ENCODE measurements at regions not wholly inside any gene's neighbourhood (a gene's known extent, or its start where the extent isn't known, plus 50 kb on each side); places are given as distances from the start of the nearest gene placed in this dataset.

DNA sequence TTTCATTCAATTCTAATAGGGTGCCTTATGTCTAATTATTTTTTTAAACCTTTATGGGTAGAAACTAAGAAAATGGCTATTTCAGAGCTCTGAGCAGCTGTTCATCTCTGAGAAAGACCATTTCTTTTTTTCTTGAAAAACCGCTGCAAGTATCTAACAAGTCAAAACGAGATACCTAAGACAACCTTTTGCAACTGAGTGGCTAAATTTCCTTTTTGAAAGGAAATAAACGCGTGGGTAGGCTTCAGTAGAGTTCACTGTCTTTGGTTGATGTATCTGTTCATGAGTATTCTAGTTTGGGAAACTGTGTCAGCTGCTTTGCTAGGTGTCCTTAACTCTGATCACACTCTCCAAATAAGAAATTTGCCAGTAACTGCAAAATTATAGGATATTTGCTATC, 104.3 kb upstream of the LINC00305 start:
- no peak overlapping the region for H3K4me3 ChIP-seq (ENCODE audit: low read depth, low read length)
- WGBS: 90% methylated on average over 4 of the region's 4 CpGs
- H3K27ac ChIP-seq (ENCODE audit: low read depth): no peak overlapping the region
- H3K4me1 ChIP-seq (ENCODE audit: insufficient read depth): no peaks in the 10 kb centered on the region
- no peaks in the 10 kb centered on the region for H3K36me3 ChIP-seq (ENCODE audit: insufficient read depth)
- no peak for DNase-seq (ENCODE audit: extremely low spot score)

DNA sequence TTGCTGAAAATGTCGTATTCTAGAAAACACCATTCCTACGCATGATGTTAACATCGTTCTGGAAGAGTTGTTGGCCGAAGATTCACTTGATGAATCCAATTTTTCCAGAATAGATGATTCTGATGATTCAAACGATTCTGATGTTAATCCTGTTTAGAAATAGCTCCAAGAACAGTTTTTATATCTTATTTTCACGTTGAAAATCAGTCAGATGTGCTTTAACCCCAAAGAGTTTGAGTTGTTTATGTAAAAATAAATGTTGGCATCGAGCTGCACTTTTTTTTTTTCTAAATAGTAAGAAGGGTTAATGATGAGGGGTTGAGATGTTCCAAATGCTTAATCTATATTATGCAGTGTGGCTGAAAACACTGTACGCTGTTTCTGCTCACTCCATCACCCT, 99.9 kb upstream of the LINC00305 start:
- no peak for DNase-seq (ENCODE audit: extremely low spot score)
- H3K27ac ChIP-seq (ENCODE audit: low read depth): no peak overlapping the region
- 68% methylated on average over 8 of the region's 8 CpGs for WGBS
- no peak overlapping the region for H3K4me3 ChIP-seq (ENCODE audit: low read depth, low read length)
- no peaks in the 10 kb centered on the region for H3K36me3 ChIP-seq (ENCODE audit: insufficient read depth)
- no peaks in the 10 kb centered on the region for H3K4me1 ChIP-seq (ENCODE audit: insufficient read depth)

DNA sequence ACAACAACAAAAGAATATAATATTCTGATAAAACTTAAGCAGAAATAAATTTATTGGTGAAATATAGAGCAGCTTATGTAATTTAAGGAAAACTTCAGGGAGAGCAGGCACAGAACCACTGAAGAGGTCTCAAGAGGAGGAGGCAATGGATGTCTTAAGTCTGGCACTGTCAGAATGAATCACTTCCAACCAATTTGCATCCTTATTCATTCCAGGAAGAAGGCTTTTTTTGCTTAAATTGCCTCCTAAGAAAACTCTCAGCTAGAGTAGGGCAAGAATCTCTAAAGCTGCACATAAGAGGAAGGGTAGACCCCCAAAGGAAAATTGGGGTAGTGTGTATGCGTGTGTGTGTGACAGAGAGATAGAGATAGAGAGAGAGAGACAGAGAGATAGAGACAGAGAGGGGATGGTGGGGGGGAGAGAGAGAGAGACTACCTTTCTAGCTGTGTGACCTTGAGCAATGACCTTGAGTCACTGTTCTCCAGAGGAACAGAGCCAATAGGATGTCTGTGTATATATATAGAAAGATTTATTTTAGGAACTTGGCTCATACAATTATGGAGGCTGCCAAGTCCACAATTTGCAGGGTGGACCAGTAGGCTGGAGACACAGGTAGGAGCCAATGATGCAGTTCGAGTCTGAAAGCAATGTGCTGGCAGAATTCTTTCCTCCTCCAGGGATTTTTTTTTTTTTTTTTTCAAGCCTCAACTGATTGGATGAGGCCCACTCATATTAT, 96.4 kb upstream of the LINC00305 start:
- Histone ChIP-seq H3K4me3 (ENCODE audit: low read depth, low read length) (no peak overlapping the region), H3K36me3 (ENCODE audit: insufficient read depth) (no peaks in the 10 kb centered on the region), H3K4me1 (ENCODE audit: insufficient read depth) (no peaks in the 10 kb centered on the region), H3K27ac (ENCODE audit: low read depth) (no peak overlapping the region)
- no peak for DNase-seq (ENCODE audit: extremely low spot score)
- 58% methylated on average over 2 of the region's 2 CpGs for WGBS

DNA sequence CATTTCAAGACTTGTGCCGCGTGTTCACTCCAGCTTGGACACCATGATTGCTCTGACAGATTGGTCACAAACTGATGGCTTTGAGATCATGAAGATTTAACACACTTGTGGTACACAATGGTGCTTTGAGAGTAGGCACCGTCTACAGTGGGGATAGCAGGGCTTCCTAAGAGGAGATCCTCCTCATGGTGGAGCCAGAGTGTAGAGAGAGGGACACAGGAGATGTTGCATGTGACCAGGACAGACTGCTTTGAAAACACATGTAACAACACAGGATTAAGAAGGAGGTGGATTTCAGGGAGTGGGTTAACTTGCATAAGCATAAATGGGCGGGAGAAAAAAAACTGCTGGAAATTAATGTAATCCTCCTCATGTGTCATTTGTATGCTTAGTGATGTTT, 95.7 kb upstream of the LINC00305 start:
- Histone ChIP-seq H3K4me1 (ENCODE audit: insufficient read depth) (no peaks in the 10 kb centered on the region), H3K4me3 (ENCODE audit: low read depth, low read length) (no peak overlapping the region), H3K36me3 (ENCODE audit: insufficient read depth) (no peaks in the 10 kb centered on the region), H3K27ac (ENCODE audit: low read depth) (no peak overlapping the region)
- DNase-seq (ENCODE audit: extremely low spot score): no peak
- WGBS: 81% methylated on average over 4 of the region's 4 CpGs

DNA sequence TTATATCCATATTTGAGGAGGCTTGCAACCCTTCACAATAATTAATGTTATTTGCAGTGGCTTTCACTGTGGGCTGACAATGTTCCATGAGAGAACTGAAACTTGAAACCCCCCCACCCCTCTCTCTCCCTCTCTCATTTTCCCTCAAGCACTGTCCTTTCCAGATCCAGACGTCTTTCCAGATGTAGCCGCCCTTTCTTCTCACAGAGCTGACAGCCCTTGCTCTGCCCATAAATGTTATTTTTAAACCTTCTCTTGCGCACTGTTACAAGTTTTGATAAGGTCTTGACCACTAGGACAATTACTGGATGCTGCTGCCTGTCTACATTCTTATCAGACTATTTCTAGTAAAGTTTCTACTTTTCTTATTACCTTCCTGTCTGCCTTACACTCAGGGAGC, 91.4 kb upstream of the LINC00305 start:
- H3K36me3 ChIP-seq (ENCODE audit: insufficient read depth): no peaks in the 10 kb centered on the region
- no peak overlapping the region for H3K4me3 ChIP-seq (ENCODE audit: low read depth, low read length)
- H3K4me1 ChIP-seq (ENCODE audit: insufficient read depth): no peaks in the 10 kb centered on the region
- 17% methylated on average over 3 of the region's 3 CpGs for WGBS
- no peak for DNase-seq (ENCODE audit: extremely low spot score)
- H3K27ac ChIP-seq (ENCODE audit: low read depth): no peak overlapping the region

DNA sequence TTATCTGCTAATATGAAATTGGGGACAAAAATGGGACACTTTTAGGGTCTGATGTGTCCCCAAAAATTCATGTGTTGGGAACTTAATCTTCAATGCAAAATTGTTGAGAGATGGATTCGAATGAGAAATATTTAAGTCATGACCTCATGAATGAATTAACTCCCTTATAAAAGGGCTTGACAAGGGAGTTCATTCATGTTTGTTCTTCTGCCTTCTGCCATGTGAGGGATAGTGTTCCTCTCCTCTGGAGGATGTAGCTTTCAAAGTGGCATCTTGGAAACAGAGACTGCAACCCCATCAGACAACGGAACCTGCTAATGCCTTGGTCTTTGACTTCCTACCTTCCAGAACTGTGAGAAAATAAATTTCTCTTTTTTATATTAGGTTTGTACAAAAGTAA, 89.2 kb upstream of the LINC00305 start:
- Histone ChIP-seq H3K36me3 (ENCODE audit: insufficient read depth) (no peaks in the 10 kb centered on the region), H3K4me1 (ENCODE audit: insufficient read depth) (no peaks in the 10 kb centered on the region), H3K4me3 (ENCODE audit: low read depth, low read length) (no peak overlapping the region), H3K27ac (ENCODE audit: low read depth) (no peak overlapping the region)
- WGBS: 86% methylated on average over 2 of the region's 2 CpGs
- no peak for DNase-seq (ENCODE audit: extremely low spot score)

DNA sequence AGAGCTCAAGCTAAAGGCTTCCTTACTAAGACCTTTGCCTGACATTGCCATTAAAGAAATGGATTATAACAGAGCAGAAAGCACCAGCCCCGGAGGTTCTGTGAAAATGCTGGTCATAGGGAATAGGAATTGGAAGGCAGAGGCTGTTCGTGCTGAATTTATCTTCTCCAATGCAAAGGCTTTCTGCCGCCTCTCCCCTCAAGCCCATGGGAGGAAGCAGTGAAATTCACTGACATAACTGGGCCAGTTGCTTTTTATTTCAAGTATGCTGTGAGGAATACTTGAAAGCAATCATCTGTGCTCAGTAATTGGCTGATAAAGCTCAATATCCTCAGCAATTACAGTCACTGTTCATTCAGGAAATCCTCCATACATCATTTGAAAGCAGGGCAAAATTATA, 85.4 kb upstream of the LINC00305 start:
- H3K27ac ChIP-seq (ENCODE audit: low read depth): no peak overlapping the region
- H3K4me3 ChIP-seq (ENCODE audit: low read depth, low read length): no peak overlapping the region
- H3K36me3 ChIP-seq (ENCODE audit: insufficient read depth): no peaks in the 10 kb centered on the region
- H3K4me1 ChIP-seq (ENCODE audit: insufficient read depth): no peaks in the 10 kb centered on the region
- DNase-seq (ENCODE audit: extremely low spot score): no peak
- 50% methylated on average over 3 of the region's 3 CpGs for WGBS

DNA sequence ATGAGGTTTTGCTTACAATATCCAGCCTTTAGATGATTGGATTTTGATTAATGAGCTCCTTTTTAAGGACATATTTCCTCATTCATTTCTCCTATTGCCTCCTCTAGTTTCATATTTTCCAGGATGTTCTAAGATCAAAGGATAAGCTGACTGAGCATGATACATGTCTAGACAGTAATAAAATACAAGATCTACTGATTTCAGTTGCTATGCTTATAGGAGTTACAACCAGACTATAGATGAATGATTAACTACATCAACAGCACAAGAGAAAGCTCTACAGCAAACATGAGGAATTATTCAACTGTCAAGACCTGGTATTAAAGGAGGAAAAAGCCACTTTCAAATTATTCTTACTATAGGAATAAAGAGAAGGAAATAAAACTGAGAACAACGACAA, 85.0 kb upstream of the LINC00305 start:
- no peak for DNase-seq (ENCODE audit: extremely low spot score)
- H3K27ac ChIP-seq (ENCODE audit: low read depth): no peak overlapping the region
- H3K36me3 ChIP-seq (ENCODE audit: insufficient read depth): no peaks in the 10 kb centered on the region
- 71% methylated on average over 1 of the region's 1 CpG for WGBS
- H3K4me3 ChIP-seq (ENCODE audit: low read depth, low read length): no peak overlapping the region
- H3K4me1 ChIP-seq (ENCODE audit: insufficient read depth): no peaks in the 10 kb centered on the region

DNA sequence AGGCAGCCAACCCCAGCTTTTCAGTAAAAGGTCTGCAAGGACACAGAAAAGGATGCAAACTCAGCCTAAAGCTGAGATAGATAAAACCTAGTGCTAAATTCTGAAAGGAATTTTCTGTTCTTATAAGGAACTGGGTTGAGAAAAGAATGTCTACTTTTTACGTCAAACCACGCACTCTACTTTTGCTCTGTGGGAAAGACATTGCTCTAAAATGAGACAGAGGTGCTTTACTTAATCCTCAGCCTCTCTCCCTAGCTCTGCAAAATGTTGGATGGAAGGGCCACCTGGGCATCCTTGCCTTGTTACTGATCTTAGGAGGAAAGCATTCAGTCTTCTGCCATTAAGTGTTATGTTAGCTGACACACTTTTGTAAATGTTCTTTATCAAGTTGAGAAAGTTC, 72.1 kb upstream of the LINC00305 start:
- no peak for DNase-seq (ENCODE audit: extremely low spot score)
- Histone ChIP-seq H3K36me3 (ENCODE audit: insufficient read depth) (no peaks in the 10 kb centered on the region), H3K4me3 (ENCODE audit: low read depth, low read length) (no peak overlapping the region), H3K27ac (ENCODE audit: low read depth) (no peak overlapping the region), H3K4me1 (ENCODE audit: insufficient read depth) (no peaks in the 10 kb centered on the region)
- WGBS: 71% methylated on average over 2 of the region's 2 CpGs

DNA sequence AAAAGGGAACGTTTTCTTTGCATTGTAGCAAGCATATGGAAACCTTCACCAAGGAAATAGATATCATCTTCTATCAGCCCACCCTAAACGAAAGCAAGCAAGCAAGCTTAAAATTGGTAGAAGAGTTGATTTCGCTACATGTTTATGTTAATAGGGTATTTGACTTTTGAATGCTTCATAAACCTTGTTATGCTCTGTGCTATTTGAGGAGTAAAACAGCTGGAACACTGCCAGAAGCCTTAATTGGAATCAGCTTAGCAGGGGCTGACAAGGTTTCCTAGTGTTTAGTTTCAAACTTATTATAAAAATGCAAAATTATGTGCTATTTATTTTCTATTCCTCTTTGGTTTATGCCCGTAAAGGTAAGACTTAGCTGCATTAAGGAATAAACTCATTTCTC, 70.6 kb upstream of the LINC00305 start:
- H3K27ac ChIP-seq (ENCODE audit: low read depth): no peak overlapping the region
- no peak overlapping the region for H3K4me3 ChIP-seq (ENCODE audit: low read depth, low read length)
- DNase-seq (ENCODE audit: extremely low spot score): no peak
- H3K36me3 ChIP-seq (ENCODE audit: insufficient read depth): no peaks in the 10 kb centered on the region
- 40% methylated on average over 4 of the region's 4 CpGs for WGBS
- H3K4me1 ChIP-seq (ENCODE audit: insufficient read depth): no peaks in the 10 kb centered on the region

DNA sequence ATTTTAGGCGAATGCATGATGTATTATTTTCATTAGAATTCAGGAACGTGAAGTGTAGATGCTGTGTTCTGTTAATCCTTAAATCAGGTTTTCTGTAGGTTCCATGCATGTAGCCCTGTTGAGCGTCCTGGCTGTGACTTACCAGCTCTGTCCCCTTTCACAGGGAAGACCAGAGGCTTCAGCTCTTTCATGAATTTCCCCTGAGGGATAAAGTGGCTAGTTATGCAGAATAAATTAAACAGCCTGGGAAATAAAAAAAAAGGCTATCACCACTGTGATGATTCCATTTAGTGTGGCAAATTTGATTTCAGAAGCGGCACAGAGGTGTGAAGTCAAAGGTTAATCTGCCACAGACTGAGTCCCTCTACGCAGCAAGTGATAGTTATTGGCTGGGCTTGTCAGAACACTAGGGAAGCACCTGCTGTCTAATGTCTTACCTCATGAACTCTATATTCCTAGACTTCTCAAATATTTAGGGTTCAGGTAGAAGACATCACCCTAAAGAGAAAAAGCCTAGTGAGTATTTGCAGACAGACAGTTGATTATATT, 61.6 kb upstream of the LINC00305 start:
- Histone ChIP-seq H3K4me3 (ENCODE audit: low read depth, low read length) (no peak overlapping the region), H3K36me3 (ENCODE audit: insufficient read depth) (no peaks in the 10 kb centered on the region), H3K4me1 (ENCODE audit: insufficient read depth) (no peaks in the 10 kb centered on the region), H3K27ac (ENCODE audit: low read depth) (no peak overlapping the region)
- DNase-seq (ENCODE audit: extremely low spot score): no peak
- WGBS: 71% methylated on average over 5 of the region's 5 CpGs

DNA sequence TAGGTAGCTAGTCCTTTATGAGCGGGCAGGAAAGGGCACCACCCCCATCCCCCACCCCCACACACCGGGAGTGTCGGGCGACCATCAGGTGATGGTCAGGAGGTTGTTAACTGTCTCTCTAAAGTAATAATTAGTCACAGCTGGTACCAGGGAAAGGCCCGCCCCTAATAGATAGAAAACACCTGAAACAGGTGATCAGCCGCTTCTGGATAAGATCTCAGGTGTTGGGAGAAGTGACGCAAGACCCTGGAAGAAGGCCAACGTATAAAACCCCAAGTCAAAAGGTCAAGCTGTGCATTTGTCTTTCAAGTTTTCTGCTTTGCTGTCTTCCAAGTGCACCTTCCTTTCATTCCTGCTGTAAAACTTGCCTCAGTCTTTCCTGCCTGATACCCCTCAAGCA, 59.6 kb upstream of the LINC00305 start:
- DNase-seq (ENCODE audit: extremely low spot score): no peak
- no peaks in the 10 kb centered on the region for H3K36me3 ChIP-seq (ENCODE audit: insufficient read depth)
- no peaks in the 10 kb centered on the region for H3K4me1 ChIP-seq (ENCODE audit: insufficient read depth)
- no peak overlapping the region for H3K27ac ChIP-seq (ENCODE audit: low read depth)
- 80% methylated on average over 8 of the region's 8 CpGs for WGBS
- no peak overlapping the region for H3K4me3 ChIP-seq (ENCODE audit: low read depth, low read length)

DNA sequence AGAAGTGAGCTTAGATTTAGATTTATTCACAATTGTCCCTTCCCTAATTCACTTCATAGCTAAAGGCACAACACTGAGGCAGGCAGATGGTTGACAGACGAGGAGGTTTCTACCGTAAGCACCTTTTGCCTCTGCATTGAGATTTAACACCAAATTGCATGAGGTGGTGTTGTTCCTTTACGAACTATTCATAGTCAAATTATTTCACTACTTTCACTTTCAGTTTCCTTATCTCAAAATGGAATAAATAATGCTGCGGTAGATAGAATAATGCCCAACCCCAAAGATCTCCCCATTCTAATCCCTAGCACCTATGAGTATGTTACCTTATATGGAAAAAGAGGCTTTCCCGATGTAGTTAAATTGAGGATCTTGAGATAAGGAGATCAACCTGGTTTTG, 58.9 kb upstream of the LINC00305 start:
- no peak for DNase-seq (ENCODE audit: extremely low spot score)
- Histone ChIP-seq H3K4me1 (ENCODE audit: insufficient read depth) (no peaks in the 10 kb centered on the region), H3K4me3 (ENCODE audit: low read depth, low read length) (no peak overlapping the region), H3K27ac (ENCODE audit: low read depth) (no peak overlapping the region), H3K36me3 (ENCODE audit: insufficient read depth) (no peaks in the 10 kb centered on the region)
- 74% methylated on average over 5 of the region's 5 CpGs for WGBS

DNA sequence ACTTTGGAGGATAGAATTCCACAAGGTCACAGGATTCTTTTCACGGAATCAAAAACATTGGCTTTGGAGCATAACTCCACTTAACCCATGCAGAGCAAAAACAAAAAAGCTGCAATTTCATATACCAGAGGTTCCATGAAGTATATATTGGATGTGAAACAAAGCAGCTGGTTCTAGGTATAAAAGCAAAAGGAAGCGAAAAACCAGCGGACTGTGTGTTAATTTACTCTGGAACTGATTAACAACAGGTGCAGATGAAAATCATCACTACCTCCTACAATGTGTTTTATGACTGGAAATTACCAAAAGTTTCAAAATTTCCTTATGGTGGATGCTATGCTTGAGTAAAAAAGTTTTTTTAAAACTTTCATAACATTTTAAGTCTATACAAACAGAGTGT, 54.4 kb upstream of the LINC00305 start:
- WGBS: 44% methylated on average over 3 of the region's 3 CpGs
- Histone ChIP-seq H3K36me3 (ENCODE audit: insufficient read depth) (no peaks in the 10 kb centered on the region), H3K4me1 (ENCODE audit: insufficient read depth) (no peaks in the 10 kb centered on the region), H3K27ac (ENCODE audit: low read depth) (no peak overlapping the region), H3K4me3 (ENCODE audit: low read depth, low read length) (no peak overlapping the region)
- no peak for DNase-seq (ENCODE audit: extremely low spot score)

DNA sequence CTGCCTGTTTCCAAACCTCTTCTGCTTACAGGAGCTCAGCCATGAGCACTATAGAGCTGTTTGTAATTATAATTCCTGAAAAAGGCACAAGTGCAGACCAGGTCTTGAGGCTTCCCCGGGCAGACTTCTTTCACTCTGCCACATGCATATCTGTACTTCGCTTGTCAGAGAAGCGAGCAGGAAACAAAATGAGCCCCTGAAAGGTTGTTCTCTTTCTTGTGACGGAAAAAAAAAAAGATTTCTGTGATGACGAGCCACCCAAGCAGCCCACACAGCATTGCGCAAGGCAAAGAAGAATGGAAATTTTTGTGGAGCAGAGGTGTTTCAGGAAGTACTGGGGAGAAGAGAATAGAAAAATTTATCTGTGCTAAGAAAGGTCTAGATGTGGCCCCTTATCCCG, 54.0 kb upstream of the LINC00305 start:
- Histone ChIP-seq H3K4me1 (ENCODE audit: insufficient read depth) (no peaks in the 10 kb centered on the region), H3K36me3 (ENCODE audit: insufficient read depth) (no peaks in the 10 kb centered on the region), H3K27ac (ENCODE audit: low read depth) (no peak overlapping the region), H3K4me3 (ENCODE audit: low read depth, low read length) (no peak overlapping the region)
- 44% methylated on average over 7 of the region's 7 CpGs for WGBS
- DNase-seq (ENCODE audit: extremely low spot score): no peak
